K562 (cell line): ENCODE measurements at regions not wholly inside any gene's neighbourhood (a gene's known extent, or its start where the extent isn't known, plus 50 kb on each side); places are given as distances from the start of the nearest gene placed in this dataset.

ENCODE experiments used
- ATAC-seq: fragments of 200-7000 bp; cut with Tn5 transposase; 3 replicates; pipeline ENCODE4 v1.9.1; 2020; ENCODE audit warnings: moderate library complexity
- BruUV-seq: library from RNA; stranded (reverse); fragments of 400-500 nt; replicated peaks from 2 replicates; lab custom pipeline; 2021; lab: Mats Ljungman, UMichigan
- CTCF ChIA-PET: fragments of 300-600 bp; formaldehyde crosslinking; extraction: SDS; loops from one replicate; lab custom pipeline; 2021; ENCODE audit warnings: low intra/inter-chr PET ratio; lab: Yijun Ruan, JAX
- POLR2A ChIA-PET: fragments of 300-600, 350-650 bp; sonication (Branson Sonifier 250); formaldehyde crosslinking; extraction: SDS; loops from one replicate; lab custom pipeline; 2021; ENCODE audit warnings: antibody characterized with exemption, inconsistent platforms; lab: Yijun Ruan, JAX
- DNase-seq, 4 experiments: peaks; one replicate each; pipeline versions ENCODE4 v3.0.0 to v3.0.0-alpha.2; 2011 to 2018; ENCODE audit warnings: low spot score in 3 of 4, mixed read lengths in 3 of 4; ENCODE audit errors: extremely low read depth in 1 of 4
- FAIRE-seq: peaks from 2 replicates; lab custom pipeline; 2011; peaks lifted over from hg19 to GRCh38; lab: Jason Lieb, UNC
- H2AFZ ChIP-seq: 2 replicates; pipeline ENCODE4 v1.6.0; 2011; ENCODE audit warnings: low read depth, low read length, control low read depth, inconsistent platforms
- H3K27ac ChIP-seq: fragments of 200-600 bp; 3 replicates; pipeline ENCODE4 v1.8.0; 2011; ENCODE audit warnings: low read depth, mild to moderate bottlenecking, control low read depth, inconsistent platforms, low read length, moderate library complexity, mixed read lengths; ENCODE audit errors: extremely low read depth
- H3K27me3 ChIP-seq, 2 experiments: fragments of 300-600 bp in 1 of 2; 2 replicates in 1 of 2; 3 replicates in 1 of 2; pipeline versions ENCODE4 v1.6.0 to v1.8.0; 2011; ENCODE audit warnings: inconsistent platforms in 2 of 2, low read length in 2 of 2, mild to moderate bottlenecking in 1 of 2, mixed read lengths in 1 of 2, moderate library complexity in 1 of 2; ENCODE audit not compliant: control insufficient read depth in 2 of 2, insufficient read depth in 2 of 2
- H3K36me3 ChIP-seq: fragments of 300-600 bp; 3 replicates; pipeline ENCODE4 v1.8.0; 2011; ENCODE audit warnings: mild to moderate bottlenecking, low read length, inconsistent platforms; ENCODE audit not compliant: control insufficient read depth, insufficient read depth
- H3K4me1 ChIP-seq, 2 experiments: fragments of 200-600 bp in 1 of 2; replicated peaks in 1 of 2; 2 replicates in 1 of 2; 3 replicates in 1 of 2; pipeline versions ENCODE4 v1.5.1 to v1.8.0; 2011; ENCODE audit warnings: inconsistent platforms in 2 of 2, low read length in 2 of 2, mild to moderate bottlenecking in 1 of 2, mixed read lengths in 1 of 2, moderate library complexity in 1 of 2; ENCODE audit not compliant: control insufficient read depth in 2 of 2, insufficient read depth in 2 of 2
- H3K4me2 ChIP-seq: 2 replicates; pipeline ENCODE4 v1.6.1; 2011; ENCODE audit warnings: low read length, control low read depth, inconsistent platforms, mixed read lengths; ENCODE audit not compliant: insufficient read depth
- H3K4me3 ChIP-seq: fragments of 200-600 bp; sonication (generic), shearing (Covaris generic); 2 replicates; pipeline ENCODE4 v1.5.1; 2016; ENCODE audit warnings: control low read depth, inconsistent platforms
- H3K79me2 ChIP-seq: fragments of 200-600 bp; 3 replicates; pipeline ENCODE4 v1.8.0; 2011; ENCODE audit warnings: low read length, inconsistent platforms; ENCODE audit not compliant: control insufficient read depth, insufficient read depth
- H3K9ac ChIP-seq, 2 experiments: 2 replicates each; pipeline versions ENCODE4 v1.6.0 to v1.6.1; 2011; ENCODE audit warnings: low read depth in 2 of 2, low read length in 2 of 2, control low read depth in 1 of 2, inconsistent platforms in 1 of 2, mild to moderate bottlenecking in 1 of 2, mixed read lengths in 1 of 2; ENCODE audit not compliant: insufficient read depth in 1 of 2
- H3K9me1 ChIP-seq: one replicate; pipeline ENCODE4 v1.6.0; 2011; ENCODE audit warnings: inconsistent platforms, mild to moderate bottlenecking, low read length, moderate library complexity; ENCODE audit not compliant: control insufficient read depth, insufficient read depth
- H3K9me3 ChIP-seq: replicated peaks from 2 replicates; pipeline ENCODE4 v1.5.1; 2011; ENCODE audit warnings: low read depth, low read length, inconsistent platforms; ENCODE audit not compliant: control insufficient read depth, insufficient read depth
- H4K20me1 ChIP-seq: replicated peaks from 2 replicates; pipeline ENCODE4 v1.6.1; 2011; ENCODE audit warnings: low read length, inconsistent platforms, mixed read lengths; ENCODE audit not compliant: control insufficient read depth, insufficient read depth
- FOXA1 ChIP-seq: fragments of 450-650 bp; IDR thresholded peaks from 2 replicates; pipeline ENCODE4 v1.6.1; 2016; ENCODE audit warnings: mild to moderate bottlenecking, borderline replicate concordance
- GABPA ChIP-seq: fragments of 200-800 bp; sonication (Bioruptor generic); conservative IDR thresholded peaks from 2 replicates; pipeline ENCODE4 v1.6.1; 2016; ENCODE audit warnings: low read depth, missing genetic modification characterization, missing compliant biosample characterization
- HCFC1 ChIP-seq: IDR thresholded peaks from 2 replicates; pipeline ENCODE4 v1.6.1; 2012; ENCODE audit warnings: low read depth, low read length, improper control_type of control experiment
- HDAC8 ChIP-seq: fragments of 450-650 bp; IDR thresholded peaks from 2 replicates; pipeline ENCODE4 v1.6.1; 2016; ENCODE audit warnings: mild to moderate bottlenecking, missing genetic modification characterization, moderate library complexity, missing compliant biosample characterization
- ID3 ChIP-seq, 2 experiments: fragments of 250-450 bp in 1 of 2; fragments of 450-650 bp in 1 of 2; sonication (Bioruptor Pico) in 1 of 2; IDR thresholded peaks; 2 replicates each; pipeline versions ENCODE4 v1.6.1 to v1.8.0; 2016 to 2021; ENCODE audit warnings: mild to moderate bottlenecking in 2 of 2, moderate library complexity in 2 of 2, missing compliant biosample characterization in 1 of 2, missing genetic modification characterization in 1 of 2
- JUN ChIP-seq, 2 experiments: sonication (generic) in 1 of 2; formaldehyde crosslinking in 1 of 2; IDR thresholded peaks; 2 replicates each; pipeline versions ENCODE4 v1.6.1 to v1.8.0; 2012 to 2022; ENCODE audit warnings: borderline replicate concordance in 2 of 2, mild to moderate bottlenecking in 2 of 2, improper control_type of control experiment in 1 of 2, low read depth in 1 of 2, low read length in 1 of 2, missing genetic modification reagents in 1 of 2
- KAT7 ChIP-seq: sonication (generic); formaldehyde crosslinking; IDR thresholded peaks from 2 replicates; pipeline ENCODE4 v1.8.0; 2022; ENCODE audit warnings: missing genetic modification reagents, mild to moderate bottlenecking, borderline replicate concordance
- MAFG ChIP-seq: fragments of 450-650 bp; conservative IDR thresholded peaks from 2 replicates; pipeline ENCODE4 v1.6.1; 2016; ENCODE audit warnings: missing genetic modification characterization, missing compliant biosample characterization
- NBN ChIP-seq: fragments of 450-650 bp; IDR thresholded peaks from 2 replicates; pipeline ENCODE4 v1.6.1; 2016; ENCODE audit warnings: low read depth, mild to moderate bottlenecking
- PHB ChIP-seq: fragments of 250-450 bp; sonication (Bioruptor Pico); IDR thresholded peaks from 2 replicates; pipeline ENCODE4 v1.5.0; 2021
- ZNF121 ChIP-seq: sonication (generic); formaldehyde crosslinking; conservative IDR thresholded peaks from 2 replicates; pipeline ENCODE4 v1.8.0; 2022; ENCODE audit warnings: missing genetic modification reagents
- ZNF133 ChIP-seq: fragments of 250-450 bp; sonication (Bioruptor Pico); IDR thresholded peaks from 2 replicates; pipeline ENCODE4 v1.4.0; 2020; ENCODE audit warnings: mild to moderate bottlenecking
- ZNF140 ChIP-seq: fragments of 250-450 bp; sonication (Bioruptor Pico); IDR thresholded peaks from 2 replicates; pipeline ENCODE4 v1.8.0; 2021; ENCODE audit warnings: moderate library complexity, mild to moderate bottlenecking, inconsistent platforms
- ZNF3 ChIP-seq: fragments of 250-450 bp; sonication (Bioruptor Pico); IDR thresholded peaks from 2 replicates; pipeline ENCODE4 v1.5.0; 2021; ENCODE audit warnings: mild to moderate bottlenecking, moderate library complexity
- ZNF445 ChIP-seq: fragments of 250-450 bp; sonication (Bioruptor Pico); IDR thresholded peaks from 2 replicates; pipeline ENCODE4 v1.4.0; 2020; ENCODE audit warnings: low read depth, mild to moderate bottlenecking, moderate library complexity
- WGBS: fragments of 100-300 bp; shearing (Covaris generic); methylation state at CpG from one replicate; pipeline ENCODE4 v1.1.6; 2016; ENCODE audit warnings: low coverage, mixed read lengths; ENCODE audit not compliant: insufficient coverage; ENCODE audit errors: missing lambda C conversion rate; 5-methylcytosine and 5-hydroxymethylcytosine counted together
- in situ Hi-C: fragments of 300-500 bp; cut with MboI; formaldehyde crosslinking; loops from 4 replicates; pipeline ENCODE4 v1.15.0; 2018; ENCODE audit warnings: inconsistent platforms, mixed read lengths
- intact Hi-C: fragments of 100-400 bp; cut with micrococcal nuclease; formaldehyde crosslinking; loops from 2 replicates; pipeline ENCODE4 v1.14.2; 2022
- TF ChIP-seq, protein P1 (sequence below): fragments of 450-650 bp; IDR thresholded peaks from 2 replicates; pipeline ENCODE4 v1.6.1; 2016; ENCODE audit warnings: mild to moderate bottlenecking
- TF ChIP-seq, protein P2 (sequence below), 3 experiments: IDR thresholded peaks in 2 of 3; conservative IDR thresholded peaks in 1 of 3; 2 replicates each; pipeline ENCODE4 v1.5.1; 2011 to 2012; ENCODE audit warnings: low read length in 3 of 3, mild to moderate bottlenecking in 3 of 3, control low read depth in 2 of 3, improper control_type of control experiment in 1 of 3, inconsistent platforms in 1 of 3, low read depth in 1 of 3, mixed read lengths in 1 of 3, moderate library complexity in 1 of 3; ENCODE audit not compliant: insufficient read depth in 2 of 3

- no peaks in the 10 kb centered on the region for H3K4me1 ChIP-seq
- POLR2A ChIA-PET = interaction anchor here (0.6 kb wide), 1 partner anchor 1987 kb away, joined by 3 read pairs; no protein-coding TSS in a partner anchor
- CTCF ChIA-PET = no interaction called here
- H3K9ac ChIP-seq = no peak overlapping the region
- no peak overlapping the region for H3K4me3 ChIP-seq
- BruUV-seq = no TSS peak
- no peaks in the 10 kb centered on the region for H3K79me2 ChIP-seq
- H4K20me1 ChIP-seq = no peaks in the 10 kb centered on the region
- WGBS = 0% methylated on average over 7 of the region's 11 CpGs
- H3K36me3 ChIP-seq = no peaks in the 10 kb centered on the region
- no peaks in the 10 kb centered on the region for H3K9me3 ChIP-seq
- intact Hi-C loops = no loop called here
- DNase-seq (no peak), ATAC-seq (no peak), FAIRE-seq (no peak)
- no peak overlapping the region for H2AFZ ChIP-seq
- peaks cover 0 to 36% of the 10 kb centered on the region in 2 experiments; a peak in 2 of 5 replicates for H3K27me3 ChIP-seq
- H3K9me1 ChIP-seq = no peaks in the 10 kb centered on the region
- no peak overlapping the region for H3K4me2 ChIP-seq
- in situ Hi-C loops = no loop called here
- no peak overlapping the region for H3K27ac ChIP-seq
- TF ChIP-seq HCFC1 (no peak), ZNF140 (no peak), ID3 (CRISPR knock-in tag; IDR thresholded peaks at IDR 0.05) (no peak), ID3 (tag; IDR thresholded peaks at IDR 0.05) (no peak), HDAC8 (tag) (no peak), ZNF121 (no peak), KAT7 (CRISPR knock-in tag) (no peak), ZNF445 (CRISPR knock-in tag) (no peak), ZNF3 (CRISPR knock-in tag) (no peak), NBN (no peak), GABPA (tag) (no peak), FOXA1 (no peak), PHB (no peak), MAFG (tag) (no peak), ZNF133 (CRISPR knock-in tag) (no peak), JUN (IDR thresholded peaks at IDR 0.05; ENCODE audit: borderline replicate concordance, low read depth, low read length) (no peak), JUN (CRISPR knock-in tag; IDR thresholded peaks at IDR 0.05; ENCODE audit: borderline replicate concordance) (no peak)
- TF ChIP-seq, protein P1, sequence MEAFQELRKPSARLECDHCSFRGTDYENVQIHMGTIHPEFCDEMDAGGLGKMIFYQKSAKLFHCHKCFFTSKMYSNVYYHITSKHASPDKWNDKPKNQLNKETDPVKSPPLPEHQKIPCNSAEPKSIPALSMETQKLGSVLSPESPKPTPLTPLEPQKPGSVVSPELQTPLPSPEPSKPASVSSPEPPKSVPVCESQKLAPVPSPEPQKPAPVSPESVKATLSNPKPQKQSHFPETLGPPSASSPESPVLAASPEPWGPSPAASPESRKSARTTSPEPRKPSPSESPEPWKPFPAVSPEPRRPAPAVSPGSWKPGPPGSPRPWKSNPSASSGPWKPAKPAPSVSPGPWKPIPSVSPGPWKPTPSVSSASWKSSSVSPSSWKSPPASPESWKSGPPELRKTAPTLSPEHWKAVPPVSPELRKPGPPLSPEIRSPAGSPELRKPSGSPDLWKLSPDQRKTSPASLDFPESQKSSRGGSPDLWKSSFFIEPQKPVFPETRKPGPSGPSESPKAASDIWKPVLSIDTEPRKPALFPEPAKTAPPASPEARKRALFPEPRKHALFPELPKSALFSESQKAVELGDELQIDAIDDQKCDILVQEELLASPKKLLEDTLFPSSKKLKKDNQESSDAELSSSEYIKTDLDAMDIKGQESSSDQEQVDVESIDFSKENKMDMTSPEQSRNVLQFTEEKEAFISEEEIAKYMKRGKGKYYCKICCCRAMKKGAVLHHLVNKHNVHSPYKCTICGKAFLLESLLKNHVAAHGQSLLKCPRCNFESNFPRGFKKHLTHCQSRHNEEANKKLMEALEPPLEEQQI = no peak
- TF ChIP-seq, protein P2, sequence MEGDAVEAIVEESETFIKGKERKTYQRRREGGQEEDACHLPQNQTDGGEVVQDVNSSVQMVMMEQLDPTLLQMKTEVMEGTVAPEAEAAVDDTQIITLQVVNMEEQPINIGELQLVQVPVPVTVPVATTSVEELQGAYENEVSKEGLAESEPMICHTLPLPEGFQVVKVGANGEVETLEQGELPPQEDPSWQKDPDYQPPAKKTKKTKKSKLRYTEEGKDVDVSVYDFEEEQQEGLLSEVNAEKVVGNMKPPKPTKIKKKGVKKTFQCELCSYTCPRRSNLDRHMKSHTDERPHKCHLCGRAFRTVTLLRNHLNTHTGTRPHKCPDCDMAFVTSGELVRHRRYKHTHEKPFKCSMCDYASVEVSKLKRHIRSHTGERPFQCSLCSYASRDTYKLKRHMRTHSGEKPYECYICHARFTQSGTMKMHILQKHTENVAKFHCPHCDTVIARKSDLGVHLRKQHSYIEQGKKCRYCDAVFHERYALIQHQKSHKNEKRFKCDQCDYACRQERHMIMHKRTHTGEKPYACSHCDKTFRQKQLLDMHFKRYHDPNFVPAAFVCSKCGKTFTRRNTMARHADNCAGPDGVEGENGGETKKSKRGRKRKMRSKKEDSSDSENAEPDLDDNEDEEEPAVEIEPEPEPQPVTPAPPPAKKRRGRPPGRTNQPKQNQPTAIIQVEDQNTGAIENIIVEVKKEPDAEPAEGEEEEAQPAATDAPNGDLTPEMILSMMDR (IDR thresholded peaks at IDR 0.05 in 2 of 3, conservative IDR thresholded peaks at IDR 0.05 in 1 of 3; ENCODE audit: insufficient read depth in 2 of 3, low read depth in 1 of 3, low read length in 3 of 3) = no peak
Observed at GRCh38 chr18:78860117-78860516, 119.5 kb upstream of the SALL3 start.
